RCC 7860 (cell line): ENCODE measurements at regions not wholly inside any gene's neighbourhood (a gene's known extent, or its start where the extent isn't known, plus 50 kb on each side); places are given as distances from the start of the nearest gene placed in this dataset.

Experiments
- DNase-seq: peaks from one replicate; pipeline ENCODE4 v3.0.0-alpha.2; 2015; ENCODE audit warnings: low spot score
- FAIRE-seq: peaks from 2 replicates; lab custom pipeline; 2012; peaks lifted over from hg19 to GRCh38; lab: Jason Lieb, UNC

- DNase-seq (no peak), FAIRE-seq (no peak)
These were observed 298.6 kb downstream of the SEC14L1 start for GRCh38 chr17:77439189-77440018.

- no peak for FAIRE-seq
These were observed 299.8 kb downstream of the SEC14L1 start for GRCh38 chr17:77440560-77440981.

GRCh38 chr17:77441130-77441920 lies 300.6 kb downstream of the SEC14L1 start:
- no peak for FAIRE-seq
- no peak for DNase-seq

More at GRCh38 chr17:77440560-77440981, 299.8 kb downstream of the SEC14L1 start:
- DNase-seq: no peak

- no peak for FAIRE-seq
- DNase-seq: no peak
These were observed 301.2 kb downstream of the SEC14L1 start for GRCh38 chr17:77441940-77442339.

- FAIRE-seq (no peak), DNase-seq (no peak)
These were observed 302.4 kb downstream of the SEC14L1 start for GRCh38 chr17:77442976-77443747.

GRCh38 chr17:77443748-77444260 lies 303.0 kb downstream of the SEC14L1 start:
- DNase-seq: no peak

GRCh38 chr17:77444628-77444983 lies 303.8 kb downstream of the SEC14L1 start:
- no peak for DNase-seq

More at GRCh38 chr17:77443748-77444260, 303.0 kb downstream of the SEC14L1 start:
- no peak for FAIRE-seq

GRCh38 chr17:77444984-77445759 lies 304.4 kb downstream of the SEC14L1 start:
- DNase-seq (no peak), FAIRE-seq (no peak)

More at GRCh38 chr17:77444628-77444983, 303.8 kb downstream of the SEC14L1 start:
- no peak for FAIRE-seq

- DNase-seq (no peak), FAIRE-seq (no peak)
These were observed 305.2 kb downstream of the SEC14L1 start for GRCh38 chr17:77445760-77446532.

GRCh38 chr17:77446940-77447634 lies 306.3 kb downstream of the SEC14L1 start:
- FAIRE-seq: no peak

GRCh38 chr17:77449373-77449907 lies 308.7 kb downstream of the SEC14L1 start:
- no peak for DNase-seq
- FAIRE-seq: no peak

More at GRCh38 chr17:77446940-77447634, 306.3 kb downstream of the SEC14L1 start:
- DNase-seq: no peak

GRCh38 chr17:77449908-77450741 lies 309.4 kb downstream of the SEC14L1 start:
- DNase-seq: peak; percentile 70
- no peak for FAIRE-seq

GRCh38 chr17:77450742-77451244 lies 310.0 kb downstream of the SEC14L1 start:
- no peak for DNase-seq
- FAIRE-seq: no peak

GRCh38 chr17:77451245-77451893 lies 310.6 kb downstream of the SEC14L1 start:
- DNase-seq (no peak), FAIRE-seq (no peak)

GRCh38 chr17:77451894-77452852 lies 311.4 kb downstream of the SEC14L1 start:
- FAIRE-seq: no peak
- DNase-seq: no peak
